ENCODE measurements at regions not wholly inside any gene's neighbourhood (a gene's known extent, or its start where the extent isn't known, plus 50 kb on each side); places are given as distances from the start of the nearest gene placed in this dataset.
"Not testable (repeated sequence)": the region's sequence is repeated elsewhere in the genome, so short reads cannot be mapped to it uniquely, and the experiment has no call there.

DNA sequence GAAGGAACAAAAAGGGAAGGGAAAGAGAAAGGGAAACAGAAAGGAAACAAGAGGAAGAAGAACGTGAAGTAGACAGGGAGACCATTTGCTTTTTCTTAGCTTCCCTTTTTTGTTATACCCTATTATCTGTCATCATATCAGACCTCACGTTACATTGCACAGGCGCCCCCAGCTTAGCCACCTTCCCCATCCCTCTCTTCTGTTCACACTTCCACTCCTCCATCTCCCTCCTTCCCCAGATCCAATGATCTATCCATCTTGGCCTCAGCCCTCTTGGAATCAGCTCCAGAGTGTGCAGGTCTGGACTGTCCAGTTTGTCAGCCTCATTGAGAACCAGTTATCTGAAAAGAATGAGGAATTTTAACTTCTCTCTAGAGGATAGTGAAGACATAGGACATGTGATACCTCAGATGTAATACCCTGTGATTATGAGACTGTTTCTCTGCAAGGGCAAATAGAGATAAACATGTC lies 101.1 kb upstream of the ERRFI1 start:
- no peak for FAIRE-seq
- no peak for DNase-seq (ENCODE audit: extremely low spot score, insufficient read length, low read depth)

DNA sequence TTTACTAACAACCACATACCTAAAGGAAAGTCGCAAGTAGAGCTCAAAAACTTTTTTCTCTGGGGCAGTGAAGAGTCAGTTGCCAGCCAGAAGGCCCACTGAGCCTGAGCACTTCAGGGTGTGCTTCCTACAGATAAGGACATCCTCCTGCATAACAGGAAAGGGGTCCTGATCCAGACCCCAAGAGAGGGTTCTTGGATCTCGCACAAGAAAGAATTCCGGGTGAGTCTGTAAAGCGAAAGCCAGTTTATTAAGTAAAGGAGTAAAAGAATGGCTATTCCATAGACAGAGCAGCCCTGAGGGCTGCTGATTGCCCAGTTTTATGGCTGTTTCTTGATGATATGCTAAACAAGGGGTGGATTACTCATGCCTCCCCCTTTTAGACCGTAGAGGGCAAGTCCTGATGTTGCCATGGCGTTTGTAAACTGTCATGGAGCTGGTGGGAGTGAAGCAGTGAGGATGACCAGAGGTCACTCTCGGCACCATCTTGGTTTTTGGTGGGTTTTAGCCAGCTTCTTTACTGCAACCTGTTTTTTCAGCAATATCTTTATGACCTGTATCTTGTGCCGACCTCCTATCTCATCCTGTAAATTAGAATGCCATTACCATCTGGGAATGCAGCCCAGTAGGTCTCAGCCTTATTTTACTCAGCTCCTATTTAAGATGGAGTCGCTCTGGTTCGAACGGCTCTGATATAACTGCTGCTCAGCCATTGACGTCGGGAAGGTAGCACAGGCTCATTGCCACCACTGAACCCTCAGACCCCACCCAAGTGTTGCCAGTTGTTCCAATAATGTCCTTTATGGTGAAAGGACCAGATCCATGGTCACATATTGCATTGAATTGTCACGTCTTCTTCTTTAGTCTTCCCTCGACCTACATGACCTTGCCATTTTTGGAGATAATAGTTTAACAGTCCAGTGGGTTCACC lies 96.6 kb upstream of the ERRFI1 start:
- no peak for DNase-seq (ENCODE audit: extremely low spot score, insufficient read length, low read depth)
- no peak for FAIRE-seq

DNA sequence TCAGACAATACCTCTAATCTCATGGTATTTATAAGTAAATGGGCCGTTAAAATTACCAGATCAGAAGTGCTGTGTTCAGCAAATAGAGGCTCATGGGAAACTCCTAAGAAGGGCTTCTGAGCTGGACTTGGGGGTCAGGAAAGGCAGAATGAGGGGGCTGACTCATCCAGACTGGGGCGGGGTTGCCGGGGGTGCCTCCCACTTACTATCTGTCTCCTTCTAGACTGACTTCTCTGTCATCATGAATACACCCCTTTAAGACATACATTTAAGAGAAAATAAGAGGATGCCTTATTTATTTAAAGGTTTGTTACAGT lies 96.0 kb upstream of the ERRFI1 start:
- DNase-seq (ENCODE audit: extremely low spot score, insufficient read length, low read depth), result no peak

DNA sequence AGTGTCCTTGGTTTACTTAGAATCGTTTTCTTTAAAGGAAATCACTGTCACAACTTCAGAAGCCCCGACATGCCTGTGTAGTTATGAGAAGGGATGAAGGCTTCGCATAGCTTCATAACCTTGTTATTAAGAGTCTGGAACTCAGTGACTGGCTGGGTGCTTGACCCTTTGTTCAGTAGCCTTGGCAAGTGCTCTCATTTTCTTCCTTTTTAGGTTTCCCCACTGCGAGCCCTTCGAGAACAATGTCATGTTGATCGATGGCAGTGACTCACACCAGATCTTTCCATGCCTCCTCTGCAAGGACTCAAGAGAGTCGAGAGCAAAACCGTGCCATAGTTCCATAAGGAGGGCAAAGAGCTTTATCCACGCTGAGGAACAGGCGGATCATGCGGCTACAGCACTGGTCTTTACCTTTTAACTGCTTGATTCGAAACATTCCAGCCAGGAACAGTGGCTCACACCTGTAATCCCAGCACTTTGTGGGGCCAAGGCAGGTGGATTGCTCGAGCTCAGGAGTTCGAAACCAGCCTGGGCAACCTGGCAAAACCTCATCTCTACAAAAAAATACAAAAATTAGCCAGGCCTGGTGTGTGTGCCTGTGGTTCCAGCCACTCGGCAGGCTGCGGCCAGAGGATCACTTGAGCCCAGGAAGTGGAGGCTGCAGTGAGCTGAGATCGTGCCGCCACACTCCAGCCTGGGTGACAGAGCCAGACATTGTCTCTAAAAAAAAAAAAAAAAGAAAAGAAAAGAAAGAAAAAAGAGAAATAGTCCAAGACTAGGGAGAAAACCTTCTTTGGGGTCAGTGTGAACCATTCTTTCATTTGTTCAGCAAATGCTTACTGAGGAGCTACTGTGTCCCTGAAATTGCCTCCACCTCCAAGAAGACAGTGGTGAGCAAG lies 95.4 kb upstream of the ERRFI1 start:
- no peak for FAIRE-seq

More for the DNA sequence above, 96.0 kb upstream of the ERRFI1 start:
- FAIRE-seq, result no peak

DNA sequence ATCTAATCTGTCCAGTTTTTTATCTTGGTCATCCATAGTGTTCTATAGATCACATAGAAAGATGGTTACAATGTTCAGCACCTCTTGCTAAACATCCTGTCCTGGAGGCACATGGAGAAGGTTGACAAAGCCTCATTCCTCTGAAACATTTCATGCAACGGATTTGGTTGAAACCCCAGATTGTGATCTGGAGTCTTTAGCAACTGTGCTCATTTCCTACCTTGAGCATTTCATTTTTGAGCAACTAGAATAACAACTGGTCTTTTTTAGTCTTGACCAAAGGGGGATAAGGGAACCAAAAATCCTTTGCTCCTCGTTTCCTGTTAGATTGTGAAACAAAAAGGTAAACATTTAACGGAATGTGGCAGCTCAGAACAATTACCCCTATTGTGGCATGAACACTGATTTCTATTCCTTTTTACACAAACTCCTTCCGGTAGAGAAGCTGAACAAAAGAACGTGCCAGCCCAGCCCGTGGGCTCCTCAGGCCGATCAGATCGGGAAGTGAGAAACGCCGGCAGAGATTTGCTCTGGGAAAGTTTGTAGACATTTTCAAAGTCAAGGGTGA lies 94.7 kb upstream of the ERRFI1 start:
- DNase-seq (ENCODE audit: extremely low spot score, insufficient read length, low read depth), result no peak
- FAIRE-seq, result peak; percentile 15

More for the DNA sequence above, 95.4 kb upstream of the ERRFI1 start:
- DNase-seq (ENCODE audit: extremely low spot score, insufficient read length, low read depth), result no peak

DNA sequence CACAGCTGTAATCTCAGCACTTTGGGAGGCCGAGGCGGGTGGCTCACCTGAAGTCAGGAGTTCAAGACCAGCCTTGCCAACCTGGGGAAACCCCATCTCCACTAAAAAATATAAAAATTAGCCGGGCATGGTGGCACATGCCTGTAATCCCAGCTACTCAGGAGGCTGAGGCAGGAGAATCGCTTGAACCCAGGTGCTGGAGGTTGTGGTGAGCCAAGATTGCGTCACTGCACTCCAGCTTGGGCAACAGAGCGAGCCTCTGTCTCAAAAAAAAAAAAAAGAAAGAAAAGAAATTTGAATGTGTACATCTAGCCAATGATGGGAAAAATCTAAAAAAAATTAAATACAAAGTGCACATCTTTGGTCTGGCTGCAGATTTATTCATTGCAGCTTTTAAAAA lies 92.6 kb upstream of the ERRFI1 start:
- DNase-seq (ENCODE audit: extremely low spot score, insufficient read length, low read depth); FAIRE-seq: not testable (repeated sequence)

DNA sequence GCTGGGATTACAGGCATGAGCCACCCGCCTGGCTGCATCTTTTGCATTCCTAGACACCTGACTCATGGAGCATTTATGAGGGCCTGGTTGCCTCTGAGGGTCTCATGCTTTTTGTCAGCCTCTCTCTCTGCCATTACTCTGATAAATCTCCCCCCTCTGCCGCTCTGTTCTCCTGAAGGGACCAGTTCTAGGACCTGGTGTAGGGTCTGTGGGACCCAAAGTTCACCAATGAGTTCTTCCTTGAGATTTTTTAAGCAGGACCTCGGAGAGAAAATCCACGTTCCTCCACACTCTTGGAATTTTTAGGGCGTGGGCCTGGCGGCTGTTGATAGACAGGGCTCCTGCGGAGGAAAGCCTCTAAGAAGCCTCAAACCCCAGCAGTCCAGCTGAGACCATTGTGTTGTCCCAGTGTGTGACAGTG lies 91.9 kb upstream of the ERRFI1 start:
- FAIRE-seq (no peak), DNase-seq (ENCODE audit: extremely low spot score, insufficient read length, low read depth) (no peak)

DNA sequence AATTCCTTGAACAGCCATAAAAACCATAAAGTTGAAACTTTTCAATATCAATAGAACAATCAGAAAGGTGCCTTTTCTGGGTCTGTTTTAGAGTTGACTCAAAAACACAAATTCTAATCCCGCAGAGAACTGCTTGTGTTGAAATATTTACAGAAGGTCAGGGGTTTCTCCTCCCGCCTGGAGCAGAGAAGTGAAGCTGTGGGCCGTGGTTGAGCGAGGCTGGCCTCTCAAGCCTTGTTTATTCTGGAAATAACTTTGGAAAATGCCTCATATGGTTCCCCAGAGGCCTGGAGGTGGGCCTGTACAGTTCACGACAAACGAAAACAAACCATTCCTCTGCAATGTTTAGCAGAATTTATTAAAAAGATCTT lies 90.8 kb upstream of the ERRFI1 start:
- DNase-seq (ENCODE audit: extremely low spot score, insufficient read length, low read depth), result no peak
- FAIRE-seq, result no peak

DNA sequence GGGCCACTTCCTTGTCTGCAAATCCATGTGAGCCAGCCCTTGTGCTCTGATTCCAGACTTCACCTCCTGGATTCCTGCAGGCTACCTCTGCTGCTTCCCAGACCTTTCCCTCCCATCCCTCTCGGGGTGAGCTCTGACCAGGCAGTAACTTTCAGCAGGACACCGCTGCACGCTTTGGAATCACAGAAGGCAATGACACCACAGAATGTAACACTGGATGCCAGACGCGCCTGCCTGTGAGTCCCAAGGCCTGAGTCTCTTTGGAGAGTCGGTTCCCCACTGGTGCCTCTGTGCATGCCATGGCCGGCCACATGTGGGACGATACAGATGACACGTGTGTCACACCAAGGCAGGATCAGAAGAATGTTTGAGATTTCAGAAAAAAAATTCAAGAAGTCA lies 89.7 kb upstream of the ERRFI1 start:
- DNase-seq (ENCODE audit: extremely low spot score, insufficient read length, low read depth) (no peak), FAIRE-seq (no peak)

DNA sequence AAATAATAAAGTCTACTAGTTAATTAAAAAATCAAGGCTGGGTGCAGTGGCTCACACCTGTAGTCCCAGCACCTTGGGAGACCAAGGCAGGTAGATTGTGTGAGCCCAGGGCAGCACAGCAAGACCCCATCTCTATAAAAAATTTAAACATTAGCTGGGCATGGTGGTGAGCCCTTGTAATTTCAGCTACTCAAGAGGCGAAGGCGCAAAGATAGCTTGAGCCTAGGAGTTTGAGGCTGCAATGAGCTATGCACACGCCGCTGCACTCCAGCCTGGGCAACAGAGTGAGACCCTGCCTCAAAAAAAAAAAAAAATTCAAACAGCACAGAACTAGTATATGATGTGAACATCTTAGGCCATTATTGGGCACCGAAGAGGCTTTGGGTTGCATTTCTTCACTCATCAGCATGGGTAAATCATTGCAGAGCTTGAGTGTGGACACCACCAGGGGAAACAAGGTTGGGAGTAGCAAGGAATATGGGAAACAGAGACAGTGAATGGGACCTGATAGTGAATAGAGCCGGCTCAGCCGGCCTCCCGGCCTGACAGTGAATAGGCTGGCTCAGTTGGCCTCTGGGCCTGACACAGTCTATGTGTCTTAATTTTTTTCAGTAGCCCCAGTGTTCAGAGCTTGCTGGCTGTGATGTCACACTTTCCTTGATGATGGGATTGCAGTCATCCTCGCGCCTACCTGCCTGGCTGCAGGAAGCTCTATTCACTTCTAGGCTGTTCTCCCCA lies 89.1 kb upstream of the ERRFI1 start:
- no peak for FAIRE-seq
- no peak for DNase-seq (ENCODE audit: extremely low spot score, insufficient read length, low read depth)

DNA sequence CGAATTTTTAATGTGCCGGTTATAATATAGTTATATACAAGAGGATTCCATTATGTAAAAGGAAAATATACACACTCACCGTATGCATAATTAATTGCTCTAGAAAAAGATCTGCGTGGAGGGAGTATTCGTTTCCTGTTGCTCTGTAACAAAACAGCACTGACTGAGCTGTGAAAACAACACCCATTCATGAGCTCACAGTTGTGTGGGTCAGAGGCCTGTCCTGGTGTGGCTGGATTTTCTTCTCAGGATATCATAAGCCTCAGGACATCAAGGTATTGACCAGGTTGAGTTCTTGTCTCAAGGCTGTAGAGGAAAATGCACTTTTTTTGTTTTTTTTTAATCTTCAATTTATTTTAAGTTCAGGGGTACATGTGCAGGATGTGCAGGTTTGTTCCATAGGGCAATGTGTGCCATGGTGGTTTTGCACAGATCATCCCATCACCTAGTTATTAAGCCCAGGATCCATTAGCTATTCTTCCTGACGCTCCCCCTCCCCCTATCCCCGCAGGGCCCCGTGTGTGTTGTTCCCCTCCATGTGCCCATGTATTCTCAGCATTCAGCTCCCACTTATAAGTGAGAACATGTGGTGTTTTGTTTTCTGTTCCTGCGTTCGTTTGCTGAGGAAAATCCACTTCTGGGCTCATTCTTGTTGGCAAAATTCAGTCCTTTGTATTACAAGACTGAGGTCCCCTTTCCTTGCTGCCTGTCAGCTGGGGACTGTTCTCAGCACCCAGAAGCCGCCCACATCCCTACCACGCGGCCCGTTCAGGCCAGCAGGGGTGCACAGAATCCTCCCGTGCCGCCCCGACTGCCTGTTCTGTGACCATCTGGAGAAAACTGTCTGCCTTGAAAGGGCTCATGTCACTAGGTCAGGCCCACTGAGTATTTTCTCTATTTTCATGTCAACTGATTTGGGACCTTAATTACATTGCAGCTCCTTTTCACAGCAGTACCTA lies 87.4 kb upstream of the ERRFI1 start:
- DNase-seq (ENCODE audit: extremely low spot score, insufficient read length, low read depth), result no peak
- FAIRE-seq, result no peak

DNA sequence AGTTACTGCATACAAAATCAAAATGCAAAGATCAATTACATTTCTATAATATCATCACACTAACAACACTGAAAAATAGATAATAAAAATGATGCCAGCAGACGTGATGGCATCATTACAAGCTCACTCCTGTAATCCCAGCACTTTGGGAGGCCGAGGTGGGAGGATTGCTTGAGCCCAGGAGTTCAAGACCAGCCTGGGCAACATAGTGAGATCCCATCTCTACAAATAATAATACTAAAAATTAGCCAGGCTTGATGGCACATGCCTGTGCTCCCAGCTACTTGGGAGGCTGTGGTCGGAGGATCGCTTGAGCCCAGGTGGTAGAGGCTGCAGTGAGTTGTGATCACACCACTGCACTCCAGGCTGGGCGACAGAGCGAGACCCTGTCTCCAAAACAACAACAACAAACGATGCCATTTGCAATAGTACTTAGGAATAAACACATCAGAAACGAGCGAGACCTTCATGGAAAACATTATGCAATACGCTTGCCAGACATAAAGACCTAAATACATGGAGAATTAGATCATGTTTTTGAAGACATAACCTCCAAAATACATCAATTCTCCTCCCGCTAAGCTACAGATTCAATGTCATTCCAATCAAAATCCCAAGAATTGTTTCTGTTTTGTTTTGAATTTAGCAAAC lies 86.6 kb upstream of the ERRFI1 start:
- no peak for FAIRE-seq

DNA sequence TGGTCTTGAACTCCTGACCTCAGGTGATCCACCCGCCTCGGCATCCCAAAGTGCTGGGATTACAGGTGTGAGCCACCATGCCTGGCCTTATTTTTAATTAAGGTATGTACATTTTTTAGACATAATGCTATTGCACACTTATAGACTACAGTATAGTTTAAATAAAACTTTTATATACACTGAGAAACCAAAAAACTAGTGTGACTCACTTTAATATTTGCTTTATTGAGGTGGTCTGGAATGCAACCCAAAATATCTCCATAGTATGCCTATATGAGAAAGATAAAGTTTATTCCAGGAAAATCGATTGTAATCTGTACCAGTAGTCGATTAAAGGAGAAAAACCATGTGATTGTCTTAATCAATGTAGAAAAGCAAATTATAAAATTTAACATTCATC lies 85.5 kb upstream of the ERRFI1 start:
- DNase-seq (ENCODE audit: extremely low spot score, insufficient read length, low read depth) (no peak), FAIRE-seq (no peak)

More for the DNA sequence above, 86.6 kb upstream of the ERRFI1 start:
- no peak for DNase-seq (ENCODE audit: extremely low spot score, insufficient read length, low read depth)

DNA sequence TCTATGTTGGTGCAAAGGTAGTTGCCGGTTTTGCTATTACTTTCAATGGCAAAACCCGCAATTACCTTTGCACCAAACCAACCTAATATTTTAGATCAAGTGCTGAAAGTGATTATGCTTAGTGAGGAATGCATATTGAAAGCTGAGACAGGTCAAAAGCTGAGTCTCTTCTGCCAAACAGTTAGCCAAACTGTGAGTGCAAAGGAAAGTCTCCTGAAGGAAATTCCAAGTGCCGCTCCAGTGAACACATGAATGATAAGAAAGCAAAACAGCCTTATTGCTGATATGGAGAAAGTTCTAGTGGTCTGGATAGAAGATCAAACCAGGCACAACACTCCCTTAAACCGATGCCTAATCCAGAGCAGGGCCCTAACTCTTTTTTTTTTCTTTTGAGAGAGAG lies 83.1 kb upstream of the ERRFI1 start:
- FAIRE-seq (no peak), DNase-seq (ENCODE audit: extremely low spot score, insufficient read length, low read depth) (no peak)

DNA sequence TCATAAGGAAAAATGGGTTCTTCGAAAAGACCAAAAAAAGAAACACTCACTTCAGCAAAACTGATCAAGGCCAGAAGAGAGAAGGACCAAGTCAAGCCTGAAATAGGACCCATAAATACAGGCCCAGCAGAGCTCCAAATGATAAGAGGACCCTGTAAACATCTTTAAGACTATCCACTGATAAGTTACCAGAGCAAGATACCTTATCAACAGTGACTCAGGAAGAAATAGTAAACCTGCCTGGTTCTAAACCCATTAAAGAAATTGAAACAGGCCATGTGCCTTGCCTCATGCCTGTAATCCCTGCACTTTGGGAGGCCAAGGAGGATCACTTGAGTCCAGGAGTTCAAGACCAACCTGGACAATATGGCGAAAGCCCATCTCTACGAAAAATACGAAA lies 81.8 kb upstream of the ERRFI1 start:
- no peak for FAIRE-seq

DNA sequence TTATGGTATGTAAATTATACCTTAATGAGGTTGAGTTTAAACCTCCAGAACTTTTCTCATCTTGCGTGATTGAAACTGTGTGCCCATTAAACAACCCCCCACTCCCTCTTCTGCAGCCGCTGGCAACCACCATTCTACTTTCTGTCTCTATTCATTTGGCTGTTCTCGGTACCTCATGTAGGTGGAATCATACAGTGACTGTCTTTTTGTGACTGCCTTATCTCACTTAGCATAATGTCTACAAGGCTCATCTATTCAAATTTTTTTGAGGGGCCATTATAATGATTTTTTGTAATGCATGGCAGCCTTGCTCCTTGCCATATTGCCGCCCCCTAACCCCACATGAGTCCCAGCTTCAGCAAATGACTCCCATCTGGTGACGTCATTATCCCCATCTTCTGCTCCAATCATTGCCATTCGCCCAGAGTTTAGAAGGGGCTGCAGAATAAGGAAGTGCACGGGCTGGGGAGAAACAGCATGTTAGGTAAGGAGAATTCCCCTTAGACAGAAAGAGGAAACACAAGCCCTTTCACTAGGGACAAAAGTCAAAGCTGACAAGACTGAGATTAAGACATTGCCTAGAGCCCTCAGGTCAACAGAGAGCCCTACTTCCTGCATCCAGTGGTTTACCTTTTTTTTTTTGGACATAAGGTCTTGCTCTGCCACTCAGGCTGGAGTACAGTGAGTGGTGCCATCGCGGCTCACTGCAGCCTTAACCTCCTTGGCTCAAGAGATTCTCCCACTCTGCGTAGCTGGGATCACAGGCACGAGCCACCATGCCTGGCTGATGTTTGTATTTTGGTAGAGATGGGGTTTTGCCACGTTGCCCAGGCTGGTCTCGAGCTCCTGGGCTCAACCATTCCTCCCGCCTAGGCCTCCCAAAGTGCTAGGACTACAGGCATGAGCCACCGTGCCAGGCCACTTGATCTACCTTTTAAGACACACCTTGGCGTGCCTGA lies 78.4 kb upstream of the ERRFI1 start:
- FAIRE-seq, result peak; percentile 69

More for the DNA sequence above, 81.8 kb upstream of the ERRFI1 start:
- no peak for DNase-seq (ENCODE audit: extremely low spot score, insufficient read length, low read depth)

DNA sequence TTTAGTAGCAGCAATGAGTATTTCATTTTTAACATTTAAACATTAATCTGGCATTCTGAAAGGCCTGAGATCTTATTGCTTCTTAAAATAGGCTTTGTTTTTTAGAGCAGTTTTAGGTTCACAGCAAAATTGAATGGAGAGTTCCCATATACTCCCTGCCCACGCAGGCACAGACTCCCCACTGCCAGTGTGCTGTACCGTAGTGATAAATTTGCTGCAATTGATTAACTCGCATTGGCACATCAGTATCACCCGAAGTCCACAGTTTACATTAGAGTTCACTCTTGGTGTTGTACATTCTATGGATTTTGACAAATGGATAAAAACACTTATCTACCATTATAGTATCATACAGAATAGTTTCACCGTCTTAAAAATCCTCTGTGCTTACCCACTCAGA lies 71.8 kb upstream of the ERRFI1 start:
- DNase-seq (ENCODE audit: extremely low spot score, insufficient read length, low read depth) (no peak), FAIRE-seq (peak; percentile 29)

More for the DNA sequence above, 78.4 kb upstream of the ERRFI1 start:
- no peak for DNase-seq (ENCODE audit: extremely low spot score, insufficient read length, low read depth)

All from GM18507 (cell line).